HG03439 (cell line): ENCODE measurements at regions not wholly inside any gene's neighbourhood (a gene's known extent, or its start where the extent isn't known, plus 50 kb on each side); places are given as distances from the start of the nearest gene placed in this dataset.
A peak's percentile ranks its signal among the peaks of the same experiment; 100 is the strongest.
"Not testable (repeated sequence)": the region's sequence is repeated elsewhere in the genome, so short reads cannot be mapped to it uniquely, and the experiment has no call there.

Experiments
- ATAC-seq: cut with Tn5 transposase; IDR thresholded peaks from one replicate; pipeline ENCODE4 v1.9.1; 2021; ENCODE audit warnings: mild to moderate bottlenecking, moderate library complexity; ENCODE audit not compliant: unreplicated experiment

GRCh38 chr6:11387707-11388430, 149.7 kb upstream of the TMEM170B start:
- ATAC-seq, result no peak

GRCh38 chr6:11386726-11387125, 150.8 kb upstream of the TMEM170B start:
- ATAC-seq, result no peak

- ATAC-seq, result peak; percentile 75
Measured at GRCh38 chr6:11386323-11386722, 151.2 kb upstream of the TMEM170B start.

GRCh38 chr6:11384531-11385309, 152.3 kb upstream of the NEDD9 start:
- ATAC-seq, result no peak

- ATAC-seq, result peak; percentile 70
Measured at GRCh38 chr6:11381801-11382513, 149.5 kb upstream of the NEDD9 start.

- no peak for ATAC-seq
Measured at GRCh38 chr6:11380969-11381744, 148.7 kb upstream of the NEDD9 start.

- ATAC-seq, result no peak
Measured at GRCh38 chr6:11380549-11380948, 148.1 kb upstream of the NEDD9 start.

- ATAC-seq, result no peak
Measured at GRCh38 chr6:11379805-11380204, 147.3 kb upstream of the NEDD9 start.

GRCh38 chr6:11378639-11379038, 146.2 kb upstream of the NEDD9 start:
- ATAC-seq, result no peak

GRCh38 chr6:11374036-11375010, 141.9 kb upstream of the NEDD9 start:
- peak; percentile 87 for ATAC-seq

- no peak for ATAC-seq
Measured at GRCh38 chr6:11373208-11373607, 140.7 kb upstream of the NEDD9 start.

GRCh38 chr6:11372186-11372790, 139.8 kb upstream of the NEDD9 start:
- not testable (repeated sequence) for ATAC-seq

GRCh38 chr6:11370191-11371018, 137.9 kb upstream of the NEDD9 start:
- no peak for ATAC-seq

GRCh38 chr6:11368760-11369159, 136.3 kb upstream of the NEDD9 start:
- no peak for ATAC-seq

- ATAC-seq, result no peak
Measured at GRCh38 chr6:11368264-11368663, 135.8 kb upstream of the NEDD9 start.

- no peak for ATAC-seq
Measured at GRCh38 chr6:11367638-11368199, 135.3 kb upstream of the NEDD9 start.

GRCh38 chr6:11366934-11367637, 134.6 kb upstream of the NEDD9 start:
- ATAC-seq, result no peak
